Activated T-helper 1 cell treated with Interleukin-2 at 50 U/mL for 16 hours (primary cell): ENCODE measurements at regions not wholly inside any gene's neighbourhood (a gene's known extent, or its start where the extent isn't known, plus 50 kb on each side); places are given as distances from the start of the nearest gene placed in this dataset.

Experiments used
- DNase-seq: peaks from one replicate; pipeline ENCODE4 v3.0.0-alpha.2; 2020; ENCODE audit warnings: low read depth

GRCh38 chr1:221470000-221470698, 271.7 kb downstream of the DUSP10 start:
- DNase-seq, result no peak

GRCh38 chr1:221473411-221473810, 268.5 kb downstream of the DUSP10 start:
- DNase-seq, result no peak

GRCh38 chr1:221477252-221477651, 264.6 kb downstream of the DUSP10 start:
- no peak for DNase-seq

- peak; percentile 35 for DNase-seq
Measured at GRCh38 chr1:221478050-221478949, 263.6 kb downstream of the DUSP10 start.

- no peak for DNase-seq
Measured at GRCh38 chr1:221487781-221488524, 253.9 kb downstream of the DUSP10 start.

GRCh38 chr1:221488550-221488949, 253.3 kb downstream of the DUSP10 start:
- no peak for DNase-seq

GRCh38 chr1:221494670-221495069, 247.2 kb downstream of the DUSP10 start:
- no peak for DNase-seq

GRCh38 chr1:221497046-221497445, 244.8 kb downstream of the DUSP10 start:
- no peak for DNase-seq

GRCh38 chr1:221503268-221503667, 238.6 kb downstream of the DUSP10 start:
- no peak for DNase-seq

- DNase-seq, result no peak
Measured at GRCh38 chr1:221509575-221510355, 232.1 kb downstream of the DUSP10 start.

- DNase-seq, result no peak
Measured at GRCh38 chr1:221510793-221511503, 230.9 kb downstream of the DUSP10 start.

GRCh38 chr1:221511797-221512196, 230.1 kb downstream of the DUSP10 start:
- DNase-seq, result no peak

GRCh38 chr1:221514806-221515205, 227.1 kb downstream of the DUSP10 start:
- no peak for DNase-seq

- no peak for DNase-seq
Measured at GRCh38 chr1:221515496-221515895, 226.4 kb downstream of the DUSP10 start.

- DNase-seq, result no peak
Measured at GRCh38 chr1:221517961-221518360, 223.9 kb downstream of the DUSP10 start.

- no peak for DNase-seq
Measured at GRCh38 chr1:221520250-221520649, 221.6 kb downstream of the DUSP10 start.

GRCh38 chr1:221521686-221522085, 220.2 kb downstream of the DUSP10 start:
- DNase-seq, result no peak

- no peak for DNase-seq
Measured at GRCh38 chr1:221522529-221522940, 219.4 kb downstream of the DUSP10 start.

GRCh38 chr1:221525749-221526148, 216.1 kb downstream of the DUSP10 start:
- no peak for DNase-seq

- no peak for DNase-seq
Measured at GRCh38 chr1:221527302-221527701, 214.6 kb downstream of the DUSP10 start.
